PFSK-1 (cell line): ENCODE measurements at regions not wholly inside any gene's neighbourhood (a gene's known extent, or its start where the extent isn't known, plus 50 kb on each side); places are given as distances from the start of the nearest gene placed in this dataset.

ENCODE experiments used
- FOXP2 ChIP-seq: optimal IDR thresholded peaks from 2 replicates; pipeline ENCODE3; 2011; ENCODE audit warnings: borderline replicate concordance, control low read depth, inconsistent platforms; ENCODE audit not compliant: insufficient read depth; ENCODE audit errors: extremely low read length, extremely low read depth
- POLR2AphosphoS5 ChIP-seq: IDR thresholded peaks from 2 replicates; pipeline ENCODE4 v1.6.1; 2012; ENCODE audit warnings: low read depth, mild to moderate bottlenecking, control low read depth, low read length, moderate library complexity
- SIN3A ChIP-seq: IDR thresholded peaks from 2 replicates; pipeline ENCODE4 v1.6.1; 2012; ENCODE audit warnings: mild to moderate bottlenecking, low read length, moderate library complexity, borderline replicate concordance; ENCODE audit not compliant: insufficient read depth
- TAF1 ChIP-seq: IDR thresholded peaks from 2 replicates; pipeline ENCODE4 v1.6.1; 2012; ENCODE audit warnings: low read length, control low read depth, borderline replicate concordance; ENCODE audit not compliant: insufficient read depth
- TF ChIP-seq, protein P1 (sequence below), 2 experiments: IDR thresholded peaks; 2 replicates each; pipeline versions ENCODE4 v1.6.1 to v1.8.0; 2011 to 2012; ENCODE audit warnings: low read depth in 2 of 2, low read length in 2 of 2, control low read depth in 1 of 2, inconsistent platforms in 1 of 2, mild to moderate bottlenecking in 1 of 2, moderate library complexity in 1 of 2; ENCODE audit not compliant: insufficient read depth in 1 of 2

DNA sequence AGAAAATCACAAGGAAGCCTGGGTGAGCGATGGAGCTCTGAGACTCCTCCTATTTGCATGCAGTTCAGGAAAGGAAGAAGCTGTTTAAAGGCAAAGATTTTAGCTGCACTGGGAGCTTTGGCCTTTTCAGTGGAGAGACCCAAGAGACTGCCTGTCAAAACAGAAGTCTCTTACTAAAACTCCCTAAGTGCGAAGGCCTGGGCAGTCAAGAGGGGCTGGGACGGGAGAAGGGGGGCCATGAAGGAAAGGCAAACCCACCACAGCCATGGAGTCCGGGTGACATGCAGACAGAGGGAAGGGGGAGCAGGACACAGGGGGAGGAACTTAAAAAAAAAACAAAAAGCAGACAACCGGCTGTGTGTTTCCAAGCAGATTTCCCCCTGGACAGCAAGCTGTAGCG, 537.6 kb upstream of the NOX3 start:
- no peak for TF ChIP-seq FOXP2
- no peak for TF ChIP-seq SIN3A
- TF ChIP-seq, protein P1, sequence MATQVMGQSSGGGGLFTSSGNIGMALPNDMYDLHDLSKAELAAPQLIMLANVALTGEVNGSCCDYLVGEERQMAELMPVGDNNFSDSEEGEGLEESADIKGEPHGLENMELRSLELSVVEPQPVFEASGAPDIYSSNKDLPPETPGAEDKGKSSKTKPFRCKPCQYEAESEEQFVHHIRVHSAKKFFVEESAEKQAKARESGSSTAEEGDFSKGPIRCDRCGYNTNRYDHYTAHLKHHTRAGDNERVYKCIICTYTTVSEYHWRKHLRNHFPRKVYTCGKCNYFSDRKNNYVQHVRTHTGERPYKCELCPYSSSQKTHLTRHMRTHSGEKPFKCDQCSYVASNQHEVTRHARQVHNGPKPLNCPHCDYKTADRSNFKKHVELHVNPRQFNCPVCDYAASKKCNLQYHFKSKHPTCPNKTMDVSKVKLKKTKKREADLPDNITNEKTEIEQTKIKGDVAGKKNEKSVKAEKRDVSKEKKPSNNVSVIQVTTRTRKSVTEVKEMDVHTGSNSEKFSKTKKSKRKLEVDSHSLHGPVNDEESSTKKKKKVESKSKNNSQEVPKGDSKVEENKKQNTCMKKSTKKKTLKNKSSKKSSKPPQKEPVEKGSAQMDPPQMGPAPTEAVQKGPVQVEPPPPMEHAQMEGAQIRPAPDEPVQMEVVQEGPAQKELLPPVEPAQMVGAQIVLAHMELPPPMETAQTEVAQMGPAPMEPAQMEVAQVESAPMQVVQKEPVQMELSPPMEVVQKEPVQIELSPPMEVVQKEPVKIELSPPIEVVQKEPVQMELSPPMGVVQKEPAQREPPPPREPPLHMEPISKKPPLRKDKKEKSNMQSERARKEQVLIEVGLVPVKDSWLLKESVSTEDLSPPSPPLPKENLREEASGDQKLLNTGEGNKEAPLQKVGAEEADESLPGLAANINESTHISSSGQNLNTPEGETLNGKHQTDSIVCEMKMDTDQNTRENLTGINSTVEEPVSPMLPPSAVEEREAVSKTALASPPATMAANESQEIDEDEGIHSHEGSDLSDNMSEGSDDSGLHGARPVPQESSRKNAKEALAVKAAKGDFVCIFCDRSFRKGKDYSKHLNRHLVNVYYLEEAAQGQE (IDR thresholded peaks at IDR 0.05; ENCODE audit: insufficient read depth in 1 of 2, low read depth in 2 of 2, low read length in 2 of 2), result no peak
- no peak for TF ChIP-seq TAF1
- TF ChIP-seq POLR2AphosphoS5, result no peak

DNA sequence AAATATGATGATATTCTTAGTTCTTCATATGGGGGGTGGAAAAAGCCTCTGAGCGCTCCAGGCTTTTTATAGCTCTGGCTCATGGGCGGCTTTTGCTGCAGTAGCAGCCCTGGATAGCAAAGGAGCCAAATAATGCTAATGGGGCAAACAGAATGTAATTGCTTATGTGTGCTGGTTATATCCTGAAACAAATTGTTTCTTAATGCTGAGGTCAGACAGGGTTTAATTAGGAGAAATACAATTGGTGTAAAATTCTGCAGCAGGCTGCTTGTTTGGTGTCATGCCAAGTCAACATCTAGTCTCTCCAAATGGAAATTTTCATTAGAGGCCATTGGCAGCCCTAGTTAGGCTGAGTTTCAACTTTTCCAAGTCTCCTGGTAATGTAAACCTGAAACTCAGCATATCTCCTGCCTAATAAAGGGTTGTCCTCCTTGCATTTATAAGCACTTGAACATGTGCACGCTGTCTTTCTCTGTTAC, 530.1 kb upstream of the NOX3 start:
- TF ChIP-seq, protein P1 (IDR thresholded peaks at IDR 0.05; ENCODE audit: insufficient read depth in 1 of 2, low read depth in 2 of 2, low read length in 2 of 2), result no peak
- TF ChIP-seq TAF1 (no peak), SIN3A (no peak), FOXP2 (no peak), POLR2AphosphoS5 (no peak)

GRCh38 chr6:155980768-155981079, 525.1 kb upstream of the NOX3 start:
- TF ChIP-seq SIN3A, result no peak
- no peak for TF ChIP-seq FOXP2
- TF ChIP-seq POLR2AphosphoS5, result no peak
- TF ChIP-seq, protein P1 (IDR thresholded peaks at IDR 0.05; ENCODE audit: insufficient read depth in 1 of 2, low read depth in 2 of 2, low read length in 2 of 2), result no peak

- TF ChIP-seq POLR2AphosphoS5 (no peak), FOXP2 (no peak), SIN3A (no peak), TAF1 (no peak)
- TF ChIP-seq, protein P1 (IDR thresholded peaks at IDR 0.05; ENCODE audit: insufficient read depth in 1 of 2, low read depth in 2 of 2, low read length in 2 of 2), result no peak
These were observed 524.6 kb upstream of the NOX3 start for GRCh38 chr6:155980014-155980767.
